Motor neuron (in vitro differentiated cells): ENCODE measurements at regions not wholly inside any gene's neighbourhood (a gene's known extent, or its start where the extent isn't known, plus 50 kb on each side); places are given as distances from the start of the nearest gene placed in this dataset.

Experiments
- ATAC-seq, 8 experiments: fragments of 200-7000 bp; cut with Tn5 transposase; replicated peaks in 6 of 8; 2 replicates each; pipeline ENCODE4 v1.8.0; 2021; ENCODE audit warnings: mild to moderate bottlenecking in 8 of 8, moderate library complexity in 8 of 8
- H3K27ac ChIP-seq, 2 donors: fragments of 250-450 bp; sonication (Bioruptor Pico); 2 replicates each; pipeline ENCODE4 v1.9.0; 2021; ENCODE audit warnings: antibody characterized with exemption in 2 of 2, mild to moderate bottlenecking in 2 of 2, moderate library complexity in 1 of 2
- H3K4me1 ChIP-seq, 2 donors: fragments of 250-450 bp; sonication (Bioruptor Pico); replicated peaks in 1 of 2; 2 replicates each; pipeline ENCODE4 v1.6.1; 2021; ENCODE audit warnings: antibody characterized with exemption in 2 of 2, mild to moderate bottlenecking in 2 of 2, moderate library complexity in 1 of 2
- H3K4me3 ChIP-seq, 5 donors: fragments of 250-450 bp; sonication (Bioruptor Pico); 2 replicates each; pipeline ENCODE4 v1.9.0; 2021; ENCODE audit warnings: antibody characterized with exemption in 5 of 5, mild to moderate bottlenecking in 5 of 5, moderate library complexity in 4 of 5
- WGBS, 10 experiments: fragments of 450-650 bp; shearing (Covaris generic); methylation state at CpG; one replicate each; pipeline ENCODE4 v1.0.0; 2022; 5-methylcytosine and 5-hydroxymethylcytosine counted together
- in situ Hi-C, 9 experiments: fragments of 400-800 bp; cut with MboI; loops; one replicate each; pipeline ENCODE4 v1.15.0; 2021; ENCODE audit warnings: low sequenced_read_pairs in 9 of 9, low pct_unique_long_range_greater_than_20kb in 2 of 9; ENCODE audit not compliant: unreplicated experiment in 9 of 9

- ATAC-seq = no peak
- no peak overlapping the region for H3K4me3 ChIP-seq
- in situ Hi-C loops = no loop called here
- no peak overlapping the region for H3K27ac ChIP-seq
- no peaks in the 10 kb centered on the region for H3K4me1 ChIP-seq
- WGBS, 10 experiments = 61 to 90% (median 84%) methylated on average over 2 to 7 of the region's 10 CpGs; no CpG with 5 or more reads in 2 of the 10 experiments
Observed at GRCh38 chr3:55337641-55338180, 149.4 kb downstream of the WNT5A start.

- no peak for ATAC-seq
- no peaks in the 10 kb centered on the region for H3K4me1 ChIP-seq
- in situ Hi-C loops = no loop called here
- no peak overlapping the region for H3K4me3 ChIP-seq
- H3K27ac ChIP-seq = no peak overlapping the region
Observed at GRCh38 chr3:55333923-55334322, 153.2 kb downstream of the WNT5A start.

GRCh38 chr3:55333046-55333445 lies 154.1 kb downstream of the WNT5A start:
- 0 to 100% (median 60%) methylated on average over 1 to 3 of the region's 4 CpGs; no CpG with 5 or more reads in 3 of the 10 experiments for WGBS, 10 experiments
- in situ Hi-C loops = no loop called here
- H3K27ac ChIP-seq = no peak overlapping the region
- H3K4me1 ChIP-seq = no peaks in the 10 kb centered on the region
- H3K4me3 ChIP-seq = no peak overlapping the region
- ATAC-seq = peak in 2 of 8 experiments; percentile 13 to 15

DNA sequence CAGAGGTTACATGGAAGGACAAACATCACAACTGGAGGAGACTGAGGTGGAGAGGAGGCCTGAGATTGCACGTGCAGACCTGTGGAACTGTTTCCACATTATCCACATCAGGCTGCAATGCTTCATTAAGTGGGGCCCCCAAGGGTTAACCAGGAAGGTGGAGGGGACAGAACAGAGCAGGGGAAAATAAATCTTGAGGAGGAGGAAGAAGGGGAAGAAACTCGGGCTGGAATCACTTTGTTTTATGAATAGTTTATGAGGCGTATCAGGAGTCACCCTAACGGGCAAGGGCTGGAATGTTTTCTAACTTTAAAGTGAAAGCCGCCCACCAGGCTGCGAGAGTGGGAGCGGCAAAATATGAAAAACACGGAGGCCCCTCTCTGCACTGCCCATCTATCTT lies 154.9 kb downstream of the WNT5A start:
- in situ Hi-C loops = no loop called here
- Histone ChIP-seq H3K27ac (no peak overlapping the region), H3K4me1 (no peaks in the 10 kb centered on the region), H3K4me3 (no peak overlapping the region)
- ATAC-seq = peak in 2 of 8 experiments; percentile 17
- WGBS, 10 experiments = 9 to 90% (median 85%) methylated on average over 2 to 7 of the region's 8 CpGs; no CpG with 5 or more reads in 1 of the 10 experiments

GRCh38 chr3:55331524-55331923 lies 155.6 kb downstream of the WNT5A start:
- ATAC-seq = no peak
- 40 to 100% methylated on average over 1 of the region's 2 CpGs; no CpG with 5 or more reads in 8 of the 10 experiments for WGBS, 10 experiments
- in situ Hi-C loops = no loop called here
- Histone ChIP-seq H3K27ac (no peak overlapping the region), H3K4me1 (no peaks in the 10 kb centered on the region), H3K4me3 (no peak overlapping the region)

GRCh38 chr3:55330756-55331155 lies 156.3 kb downstream of the WNT5A start:
- Histone ChIP-seq H3K4me3 (no peak overlapping the region), H3K27ac (no peak overlapping the region), H3K4me1 (no peaks in the 10 kb centered on the region)
- peak in 2 of 8 experiments; percentile 41 to 42 for ATAC-seq
- 0 to 100% (median 53%) methylated on average over 1 to 3 of the region's 3 CpGs; no CpG with 5 or more reads in 1 of the 10 experiments for WGBS, 10 experiments
- in situ Hi-C loops = no loop called here

DNA sequence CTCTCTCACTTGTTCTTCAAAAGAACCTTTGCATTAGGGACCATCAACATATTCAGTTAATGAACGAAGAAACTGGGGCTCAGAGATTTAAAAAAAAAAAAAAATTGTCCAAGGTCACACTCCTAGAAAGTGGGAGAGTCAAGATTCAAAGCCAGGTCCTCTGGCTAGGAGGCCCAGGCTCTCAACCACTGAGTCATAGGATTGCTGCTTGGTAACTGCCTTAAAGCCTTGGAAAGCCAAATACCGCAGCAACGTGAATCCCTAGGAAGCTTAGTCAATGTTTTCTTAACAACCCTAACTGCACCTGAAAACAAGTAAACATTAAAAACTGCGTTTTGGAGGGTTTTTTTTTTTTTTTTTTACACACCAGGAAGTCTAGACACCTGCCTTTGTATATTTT lies 156.8 kb downstream of the WNT5A start:
- Histone ChIP-seq H3K27ac (no peak overlapping the region), H3K4me1 (no peaks in the 10 kb centered on the region), H3K4me3 (no peak overlapping the region)
- WGBS, 10 experiments = 0 to 54% (median 9%) methylated on average over 1 to 4 of the region's 4 CpGs; no CpG with 5 or more reads in 1 of the 10 experiments
- in situ Hi-C loops = no loop called here
- peak in 4 of 8 experiments; percentile 27 to 85 (median 79) for ATAC-seq

DNA sequence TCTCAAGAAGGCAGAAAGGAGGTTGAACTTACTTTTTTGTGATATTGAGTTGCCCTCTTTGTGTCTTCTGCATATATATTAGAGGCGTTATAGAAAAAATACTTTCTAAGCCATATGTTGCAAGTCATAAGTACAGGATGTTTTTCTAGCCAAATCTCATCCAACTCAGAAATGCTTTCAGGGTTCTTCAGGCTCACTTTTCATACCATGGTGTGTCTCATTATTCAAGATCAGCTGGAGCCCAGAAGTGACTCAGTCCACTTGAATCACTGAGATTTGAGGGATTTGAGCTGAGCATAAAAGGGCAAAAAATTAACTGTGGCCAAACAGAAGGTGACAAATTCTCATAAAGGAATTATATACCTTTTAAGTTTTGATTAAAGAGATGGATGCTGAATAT lies 157.3 kb downstream of the WNT5A start:
- no peaks in the 10 kb centered on the region for H3K4me1 ChIP-seq
- ATAC-seq = peak in 2 of 8 experiments; percentile 44 to 49
- H3K27ac ChIP-seq = no peak overlapping the region
- WGBS, 10 experiments = 0 to 100% (median 71%) methylated on average over 1 of the region's 1 CpG; no CpG with 5 or more reads in 3 of the 10 experiments
- in situ Hi-C loops = no loop called here
- H3K4me3 ChIP-seq = no peak overlapping the region

GRCh38 chr3:55327131-55327920 lies 159.8 kb downstream of the WNT5A start:
- Histone ChIP-seq H3K27ac (no peak overlapping the region), H3K4me3 (no peak overlapping the region), H3K4me1 (peaks cover 0 to 3% of the 10 kb centered on the region in 2 donors)
- in situ Hi-C loops = no loop called here
- 40 to 83% (median 80%) methylated on average over 1 to 2 of the region's 2 CpGs; no CpG with 5 or more reads in 4 of the 10 experiments for WGBS, 10 experiments
- peak in 1 of 8 experiments; percentile 9 for ATAC-seq

- Histone ChIP-seq H3K27ac (no peak overlapping the region), H3K4me1 (peaks cover 0 to 3% of the 10 kb centered on the region in 2 donors), H3K4me3 (no peak overlapping the region)
- WGBS, 10 experiments = 13 to 100% (median 56%) methylated on average over 1 to 6 of the region's 7 CpGs; no CpG with 5 or more reads in 2 of the 10 experiments
- in situ Hi-C loops = no loop called here
- peak in 5 of 8 experiments; percentile 97 to 100 (median 99) for ATAC-seq
Observed at GRCh38 chr3:55322638-55323037, 164.5 kb downstream of the WNT5A start.

DNA sequence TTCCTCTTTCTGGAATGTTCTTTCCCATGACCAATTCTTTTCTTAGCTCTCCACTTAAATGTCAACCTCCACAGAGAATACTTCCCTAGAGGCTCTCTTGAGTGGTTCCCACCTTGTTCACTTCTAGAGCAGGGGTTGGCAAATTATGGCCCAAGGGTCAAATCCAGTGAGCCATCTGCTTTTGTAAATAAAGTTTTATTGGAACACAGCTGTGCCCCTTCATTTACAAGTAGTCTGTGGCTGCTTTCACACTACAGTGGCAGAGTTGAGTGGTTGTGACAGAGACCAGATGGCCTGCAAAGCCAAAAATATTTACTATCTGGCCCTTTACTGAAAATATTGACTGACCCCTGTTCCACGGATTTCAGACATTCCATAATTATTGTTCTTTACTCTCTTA lies 166.2 kb downstream of the WNT5A start:
- in situ Hi-C loops = no loop called here
- ATAC-seq = no peak
- Histone ChIP-seq H3K27ac (no peak overlapping the region), H3K4me1 (peaks cover 0 to 3% of the 10 kb centered on the region in 2 donors), H3K4me3 (no peak overlapping the region)
- WGBS, 10 experiments = 33 to 100% (median 88%) methylated on average over 1 of the region's 1 CpG; no CpG with 5 or more reads in 3 of the 10 experiments

DNA sequence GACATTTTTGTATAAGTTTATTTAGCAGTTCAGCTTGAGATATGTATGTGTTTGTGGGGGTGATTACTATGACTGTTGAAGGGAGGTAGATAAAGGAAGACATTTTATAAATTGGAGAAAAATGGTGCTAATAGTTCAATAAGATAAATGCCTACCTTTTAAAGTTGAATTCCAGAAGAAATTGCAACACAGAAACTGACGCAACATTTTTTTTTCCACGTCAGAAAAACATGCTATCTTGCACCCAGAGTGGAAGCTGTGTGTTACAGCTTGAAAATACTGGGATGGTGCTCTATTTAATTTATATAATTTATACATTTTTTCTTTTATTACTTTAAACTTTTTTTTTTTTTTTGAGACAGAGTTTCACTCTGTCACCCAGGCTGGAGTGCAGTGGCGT lies 171.7 kb downstream of the WNT5A start:
- H3K4me3 ChIP-seq = no peak overlapping the region
- ATAC-seq = no peak
- in situ Hi-C loops = no loop called here
- H3K27ac ChIP-seq = no peak overlapping the region
- WGBS, 10 experiments = 39 to 100% (median 92%) methylated on average over 2 to 3 of the region's 3 CpGs; no CpG with 5 or more reads in 1 of the 10 experiments
- H3K4me1 ChIP-seq = no peaks in the 10 kb centered on the region

GRCh38 chr3:55313666-55314065 lies 173.4 kb downstream of the WNT5A start:
- H3K27ac ChIP-seq = no peak overlapping the region
- WGBS, 10 experiments = 60 to 100% (median 87%) methylated on average over 1 to 6 of the region's 7 CpGs; no CpG with 5 or more reads in 4 of the 10 experiments
- in situ Hi-C loops = no loop called here
- no peak overlapping the region for H3K4me3 ChIP-seq
- no peaks in the 10 kb centered on the region for H3K4me1 ChIP-seq
- ATAC-seq = no peak
